ENCODE measurements at regions not wholly inside any gene's neighbourhood (a gene's known extent, or its start where the extent isn't known, plus 50 kb on each side); places are given as distances from the start of the nearest gene placed in this dataset.

GRCh38 chr12:91566328-91567099 lies 383.9 kb upstream of the DCN start:
- TF ChIP-seq CTCF (conservative IDR thresholded peaks at IDR 0.05): no peak
- TF ChIP-seq ZFX (IDR thresholded peaks at IDR 0.05): no peak
- H3K27ac ChIP-seq: no peak overlapping the region

DNA sequence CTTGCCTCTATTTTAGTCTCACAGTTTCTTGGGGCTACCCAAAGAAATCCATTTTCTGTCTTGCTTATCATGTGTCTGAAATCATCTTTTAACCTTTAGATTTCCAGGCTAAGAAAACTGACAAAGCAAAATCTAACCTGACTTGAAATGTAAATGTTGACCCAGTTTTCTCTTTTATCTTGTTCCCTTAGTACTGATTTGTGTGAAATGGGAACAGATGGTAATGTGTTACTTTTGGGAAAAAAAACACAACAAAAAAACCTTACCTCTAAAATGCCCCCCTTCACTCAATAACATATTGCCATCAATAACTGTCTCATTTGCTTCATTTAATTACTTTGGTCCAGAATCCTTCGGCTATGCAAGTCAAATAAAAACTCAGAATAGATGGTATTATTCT lies 383.2 kb upstream of the DCN start:
- TF ChIP-seq ZFX (IDR thresholded peaks at IDR 0.05) (no peak), CTCF (conservative IDR thresholded peaks at IDR 0.05) (no peak)
- H3K27ac ChIP-seq: no peak overlapping the region

DNA sequence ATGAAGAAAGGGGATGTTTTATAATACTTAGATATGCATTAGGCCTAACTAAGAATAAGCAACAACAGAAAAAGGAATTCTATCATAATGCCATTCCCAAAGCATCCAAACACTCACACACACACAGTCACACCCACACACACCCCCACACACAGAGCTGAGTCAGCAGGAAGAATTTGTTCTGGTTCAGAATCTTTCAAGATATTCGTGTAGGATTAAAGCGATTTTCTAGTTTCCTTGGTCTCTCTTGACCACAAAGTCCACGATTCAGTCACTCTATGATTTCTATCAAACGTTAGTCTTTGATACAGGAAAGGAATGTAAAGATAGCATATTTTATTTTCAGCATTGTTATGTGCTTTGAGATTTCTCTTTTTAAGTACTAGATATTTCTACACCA lies 382.6 kb upstream of the DCN start:
- TF ChIP-seq ZFX (IDR thresholded peaks at IDR 0.05) (no peak), CTCF (conservative IDR thresholded peaks at IDR 0.05) (no peak)
- H3K27ac ChIP-seq: no peak overlapping the region

GRCh38 chr12:91563011-91563765 lies 380.6 kb upstream of the DCN start:
- H3K27ac ChIP-seq: no peak overlapping the region
- TF ChIP-seq ZFX (IDR thresholded peaks at IDR 0.05): no peak
- no peak for TF ChIP-seq CTCF (conservative IDR thresholded peaks at IDR 0.05)

DNA sequence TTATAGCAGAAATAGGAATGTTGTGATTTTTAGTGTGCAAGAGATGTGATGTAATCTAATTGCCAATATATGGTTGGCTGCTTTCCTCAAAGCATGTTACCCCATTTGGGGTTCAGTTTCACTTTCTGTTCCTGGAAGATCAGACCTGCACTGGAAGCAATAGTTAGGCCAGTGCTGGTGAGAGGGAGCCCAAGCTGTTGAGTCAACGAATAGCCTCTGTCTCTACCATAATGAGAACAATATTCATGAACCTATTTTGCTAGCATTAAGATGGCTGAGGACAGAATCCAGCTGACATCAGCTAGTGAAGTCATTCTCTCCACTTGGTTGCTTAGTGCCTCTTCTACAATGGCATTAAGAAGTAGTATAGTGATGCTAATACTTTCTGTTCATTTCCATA lies 379.9 kb upstream of the DCN start:
- H3K27ac ChIP-seq: no peak overlapping the region
- TF ChIP-seq CTCF (conservative IDR thresholded peaks at IDR 0.05) (no peak), ZFX (IDR thresholded peaks at IDR 0.05) (no peak)

- no peak overlapping the region for H3K27ac ChIP-seq
- no peak for TF ChIP-seq ZFX (IDR thresholded peaks at IDR 0.05)
- TF ChIP-seq CTCF (conservative IDR thresholded peaks at IDR 0.05): no peak
These were observed 379.3 kb upstream of the DCN start for GRCh38 chr12:91561958-91562325.

- TF ChIP-seq ZFX (IDR thresholded peaks at IDR 0.05) (no peak), CTCF (conservative IDR thresholded peaks at IDR 0.05) (no peak)
- H3K27ac ChIP-seq: no peak overlapping the region
These were observed 378.8 kb upstream of the DCN start for GRCh38 chr12:91561301-91561957.
